Right ventricle myocardium inferior (tissue), 1 donor: ENCODE measurements at regions not wholly inside any gene's neighbourhood (a gene's known extent, or its start where the extent isn't known, plus 50 kb on each side); places are given as distances from the start of the nearest gene placed in this dataset.
"Not testable (repeated sequence)": the region's sequence is repeated elsewhere in the genome, so short reads cannot be mapped to it uniquely, and the experiment has no call there.

Experiments
- ATAC-seq: fragments of 200-7000 bp; cut with Tn5 transposase; one replicate; pipeline ENCODE4 v1.9.1; 2020; ENCODE audit warnings: mild to moderate bottlenecking, moderate library complexity
- DNase-seq: peaks from one replicate; pipeline ENCODE4 v3.0.0; 2021; ENCODE audit errors: missing footprints
- intact Hi-C: fragments of 100-400 bp; cut with DNase I; formaldehyde crosslinking; loops from one replicate; pipeline ENCODE4 v1.11.0; 2022
- donor health status: DM: no; HTN: yes; CAD: no; lungs with severe emphysema.

GRCh38 chr3:34449305-34449704 is 650.9 kb downstream of the PDCD6IP start:
- no peak for ATAC-seq
- no peak for DNase-seq
- intact Hi-C loops, result no loop called here

GRCh38 chr3:34463414-34463813 is 665.0 kb downstream of the PDCD6IP start:
- DNase-seq (no peak), ATAC-seq (no peak)
- intact Hi-C loops, result no loop called here

- no peak for DNase-seq
- intact Hi-C loops, result no loop called here
- no peak for ATAC-seq
These were observed 666.2 kb downstream of the PDCD6IP start for GRCh38 chr3:34464646-34465045.

GRCh38 chr3:34475851-34476250 is 677.4 kb downstream of the PDCD6IP start:
- ATAC-seq, result no peak
- intact Hi-C loops, result no loop called here
- no peak for DNase-seq

GRCh38 chr3:34483311-34483887 is 685.0 kb downstream of the PDCD6IP start:
- no peak for ATAC-seq
- DNase-seq, result no peak
- intact Hi-C loops, result no loop called here

GRCh38 chr3:34504366-34504765 is 705.9 kb downstream of the PDCD6IP start:
- intact Hi-C loops, result no loop called here
- ATAC-seq (no peak), DNase-seq (no peak)

GRCh38 chr3:34504775-34505174 is 706.3 kb downstream of the PDCD6IP start:
- DNase-seq (no peak), ATAC-seq (peak; percentile 31)
- intact Hi-C loops, result no loop called here

GRCh38 chr3:34508732-34509131 is 710.3 kb downstream of the PDCD6IP start:
- intact Hi-C loops, result no loop called here
- no peak for DNase-seq
- ATAC-seq, result no peak

- ATAC-seq, result no peak
These were observed 713.5 kb downstream of the PDCD6IP start for GRCh38 chr3:34511891-34512290.

GRCh38 chr3:34519008-34519407 is 720.6 kb downstream of the PDCD6IP start:
- DNase-seq, ATAC-seq, intact Hi-C loops: not testable (repeated sequence)

More at GRCh38 chr3:34511891-34512290, 713.5 kb downstream of the PDCD6IP start:
- DNase-seq, result no peak
- intact Hi-C loops, result no loop called here

GRCh38 chr3:34531156-34531555 is 732.7 kb downstream of the PDCD6IP start:
- DNase-seq (no peak), ATAC-seq (no peak)
- intact Hi-C loops, result no loop called here

- peak; percentile 54 for ATAC-seq
- DNase-seq, result no peak
- intact Hi-C loops, result no loop called here
These were observed 735.0 kb downstream of the PDCD6IP start for GRCh38 chr3:34533451-34533850.

- no peak for DNase-seq
- intact Hi-C loops, result no loop called here
- peak; percentile 87 for ATAC-seq
These were observed 735.6 kb downstream of the PDCD6IP start for GRCh38 chr3:34534013-34534412.

- DNase-seq, result no peak
- intact Hi-C loops, result no loop called here
- ATAC-seq, result no peak
These were observed 745.7 kb downstream of the PDCD6IP start for GRCh38 chr3:34544136-34544535.

GRCh38 chr3:34547297-34547920 is 749.0 kb downstream of the PDCD6IP start:
- intact Hi-C loops, result no loop called here
- ATAC-seq (no peak), DNase-seq (no peak)

GRCh38 chr3:34567266-34567665 is 768.8 kb downstream of the PDCD6IP start:
- intact Hi-C loops, result loop anchor here (10.0 kb wide), 1 partner anchor 302 kb away; no protein-coding TSS in a partner anchor
- ATAC-seq, result peak; percentile 74
- DNase-seq, result no peak

- intact Hi-C loops, result loop anchor here (10.0 kb wide), 1 partner anchor 304 kb away; no protein-coding TSS in a partner anchor
- ATAC-seq (peak; percentile 39), DNase-seq (no peak)
These were observed 770.3 kb downstream of the PDCD6IP start for GRCh38 chr3:34568766-34569165.

GRCh38 chr3:34569437-34569836 is 771.0 kb downstream of the PDCD6IP start:
- ATAC-seq (no peak), DNase-seq (no peak)
- intact Hi-C loops, result loop anchor here (10.0 kb wide), 1 partner anchor 305 kb away; no protein-coding TSS in a partner anchor

- ATAC-seq, result no peak
- intact Hi-C loops, result no loop called here
- no peak for DNase-seq
These were observed 772.7 kb downstream of the PDCD6IP start for GRCh38 chr3:34570916-34571705.

- intact Hi-C loops, result no loop called here
- ATAC-seq (no peak), DNase-seq (no peak)
These were observed 773.3 kb downstream of the PDCD6IP start for GRCh38 chr3:34571714-34572113.
